H1 (cell line): ENCODE measurements at regions not wholly inside any gene's neighbourhood (a gene's known extent, or its start where the extent isn't known, plus 50 kb on each side); places are given as distances from the start of the nearest gene placed in this dataset.
"Not testable (repeated sequence)": the region's sequence is repeated elsewhere in the genome, so short reads cannot be mapped to it uniquely, and the experiment has no call there.

Experiments used
- CREB1 ChIP-seq: IDR thresholded peaks from 2 replicates; pipeline ENCODE4 v1.6.1; 2012; ENCODE audit warnings: inconsistent platforms
- E2F6 ChIP-seq: IDR thresholded peaks from 2 replicates; pipeline ENCODE4 v1.6.1; 2012; ENCODE audit warnings: inconsistent platforms
- GABPA ChIP-seq: IDR thresholded peaks from 2 replicates; pipeline ENCODE4 v1.6.1; 2011; ENCODE audit warnings: mild to moderate bottlenecking, low read length, moderate library complexity, borderline replicate concordance; ENCODE audit not compliant: insufficient read depth
- JUN ChIP-seq: IDR thresholded peaks from 2 replicates; pipeline ENCODE4 v1.6.1; 2011; ENCODE audit warnings: low read depth, mild to moderate bottlenecking, improper control_type of control experiment, low read length
- KDM4A ChIP-seq: IDR thresholded peaks from one replicate; pipeline ENCODE4 v1.7.1; 2012; ENCODE audit warnings: low read depth, mild to moderate bottlenecking, moderate library complexity, low read length, inconsistent platforms; ENCODE audit not compliant: severe bottlenecking
- POLR2A ChIP-seq, 2 experiments: IDR thresholded peaks; 1 replicate in 1 of 2; 2 replicates in 1 of 2; pipeline ENCODE4 v1.6.1; 2011; ENCODE audit warnings: low read depth in 2 of 2, low read length in 2 of 2, mild to moderate bottlenecking in 2 of 2; ENCODE audit errors: control extremely low read depth in 1 of 2
- POLR2AphosphoS5 ChIP-seq: IDR thresholded peaks from 2 replicates; pipeline ENCODE4 v1.6.1; 2011; ENCODE audit warnings: low read depth, low read length
- SIN3A ChIP-seq, 2 experiments: IDR thresholded peaks in 1 of 2; conservative IDR thresholded peaks in 1 of 2; 2 replicates each; pipeline ENCODE4 v1.6.1; 2011 to 2012; ENCODE audit warnings: low read length in 2 of 2, improper control_type of control experiment in 1 of 2, low read depth in 1 of 2, mild to moderate bottlenecking in 1 of 2
- SUZ12 ChIP-seq: fragments of 200-600 bp; sonication (generic); IDR thresholded peaks from 2 replicates; pipeline ENCODE4 v1.6.1; 2012; ENCODE audit warnings: mild to moderate bottlenecking, inconsistent platforms, low read length, moderate library complexity, mixed read lengths
- TF ChIP-seq, protein P1 (sequence below), 3 experiments: IDR thresholded peaks; 1 replicate in 2 of 3; 2 replicates in 1 of 3; pipeline versions ENCODE4 v1.5.1 to v1.6.1; 2011; ENCODE audit warnings: low read length in 3 of 3, mild to moderate bottlenecking in 3 of 3, inconsistent platforms in 2 of 3, low read depth in 1 of 3, moderate library complexity in 1 of 3; ENCODE audit not compliant: insufficient read depth in 1 of 3; ENCODE audit errors: control extremely low read depth in 1 of 3

DNA sequence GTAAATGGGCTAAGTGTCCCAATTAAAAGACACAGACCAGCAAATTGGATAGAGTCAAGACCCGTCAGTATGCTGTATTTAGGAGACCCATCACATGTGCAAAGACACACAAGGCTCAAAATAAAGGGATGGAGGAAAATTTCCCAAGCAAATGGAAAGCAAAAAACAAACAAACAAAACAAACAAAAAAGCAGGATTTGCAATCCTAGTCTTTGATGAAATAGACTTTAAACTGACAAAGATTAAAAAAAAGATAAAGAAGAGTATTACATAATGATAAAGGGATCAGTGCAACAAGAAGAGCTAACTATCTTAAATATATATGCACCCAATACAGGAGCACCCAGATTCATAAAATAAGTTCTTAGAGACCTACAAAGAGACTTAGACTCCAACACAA is 429.6 kb downstream of the MAT2B start:
- TF ChIP-seq, protein P1, sequence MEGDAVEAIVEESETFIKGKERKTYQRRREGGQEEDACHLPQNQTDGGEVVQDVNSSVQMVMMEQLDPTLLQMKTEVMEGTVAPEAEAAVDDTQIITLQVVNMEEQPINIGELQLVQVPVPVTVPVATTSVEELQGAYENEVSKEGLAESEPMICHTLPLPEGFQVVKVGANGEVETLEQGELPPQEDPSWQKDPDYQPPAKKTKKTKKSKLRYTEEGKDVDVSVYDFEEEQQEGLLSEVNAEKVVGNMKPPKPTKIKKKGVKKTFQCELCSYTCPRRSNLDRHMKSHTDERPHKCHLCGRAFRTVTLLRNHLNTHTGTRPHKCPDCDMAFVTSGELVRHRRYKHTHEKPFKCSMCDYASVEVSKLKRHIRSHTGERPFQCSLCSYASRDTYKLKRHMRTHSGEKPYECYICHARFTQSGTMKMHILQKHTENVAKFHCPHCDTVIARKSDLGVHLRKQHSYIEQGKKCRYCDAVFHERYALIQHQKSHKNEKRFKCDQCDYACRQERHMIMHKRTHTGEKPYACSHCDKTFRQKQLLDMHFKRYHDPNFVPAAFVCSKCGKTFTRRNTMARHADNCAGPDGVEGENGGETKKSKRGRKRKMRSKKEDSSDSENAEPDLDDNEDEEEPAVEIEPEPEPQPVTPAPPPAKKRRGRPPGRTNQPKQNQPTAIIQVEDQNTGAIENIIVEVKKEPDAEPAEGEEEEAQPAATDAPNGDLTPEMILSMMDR (IDR thresholded peaks at IDR 0.05; ENCODE audit: control extremely low read depth in 1 of 3, insufficient read depth in 1 of 3, low read depth in 1 of 3, low read length in 3 of 3), result not testable (repeated sequence)
- TF ChIP-seq SUZ12; JUN; POLR2A (IDR thresholded peaks at IDR 0.05; ENCODE audit: control extremely low read depth in 1 of 2, low read depth in 2 of 2, low read length in 2 of 2); POLR2AphosphoS5; CREB1; GABPA; E2F6; SIN3A (conservative IDR thresholded peaks at IDR 0.05 in 1 of 2, IDR thresholded peaks at IDR 0.05 in 1 of 2; ENCODE audit: low read depth in 1 of 2, low read length in 2 of 2); KDM4A: not testable (repeated sequence)
